Gastrocnemius medialis (tissue), 4 donors: ENCODE measurements at regions not wholly inside any gene's neighbourhood (a gene's known extent, or its start where the extent isn't known, plus 50 kb on each side); places are given as distances from the start of the nearest gene placed in this dataset.

Source experiments
- ATAC-seq, 2 donors: fragments of 150-250 bp; one replicate each; pipeline ENCODE4 v1.9.1; 2016
- DNase-seq, 2 donors: peaks; one replicate each; pipeline ENCODE4 v3.0.0-alpha.2; 2019
- H3K27ac ChIP-seq, 4 donors: fragments of 200-600 bp; sonication (generic); 1 replicate in 1 of 4; 2 replicates in 3 of 4; pipeline ENCODE4 v1.5.1; 2016 to 2018; ENCODE audit warnings: mild to moderate bottlenecking in 2 of 4, moderate library complexity in 1 of 4
- H3K27me3 ChIP-seq, 3 donors: fragments of 200-600 bp; sonication (generic) in 2 of 3; 1 replicate in 1 of 3; 2 replicates in 2 of 3; pipeline versions ENCODE4 v1.5.1 to v1.6.0; 2016 to 2019; ENCODE audit warnings: mild to moderate bottlenecking in 1 of 3, moderate library complexity in 1 of 3
- H3K36me3 ChIP-seq, 2 donors: fragments of 200-600 bp; sonication (generic) in 1 of 2; one replicate each; pipeline ENCODE4 v1.5.1; 2017 to 2018
- H3K4me1 ChIP-seq, 2 donors: fragments of 200-600 bp; sonication (generic) in 1 of 2; one replicate each; pipeline ENCODE4 v1.5.1; 2016 to 2017; ENCODE audit warnings: mild to moderate bottlenecking in 2 of 2
- H3K4me3 ChIP-seq, 4 donors: fragments of 200-600 bp; sonication (generic) in 3 of 4; 1 replicate in 1 of 4; 2 replicates in 3 of 4; pipeline ENCODE4 v1.5.1; 2016 to 2019; ENCODE audit warnings: mild to moderate bottlenecking in 2 of 4
- H3K9me3 ChIP-seq, 3 donors: fragments of 200-600 bp; sonication (generic) in 2 of 3; 1 replicate in 1 of 3; 2 replicates in 2 of 3; pipeline ENCODE4 v1.5.1; 2016 to 2019
- CTCF ChIP-seq, 5 experiments: fragments of 450-650 bp in 3 of 5; fragments of 200-600 bp in 2 of 5; sonication (generic) in 2 of 5; IDR thresholded peaks in 4 of 5; conservative IDR thresholded peaks in 1 of 5; 1 replicate in 4 of 5; 2 replicates in 1 of 5; pipeline ENCODE4 v1.5.1; 2016 to 2019; ENCODE audit warnings: antibody characterized with exemption in 5 of 5, mild to moderate bottlenecking in 3 of 5, moderate library complexity in 3 of 5
- POLR2A ChIP-seq, 2 donors: fragments of 450-650 bp; IDR thresholded peaks; one replicate each; pipeline ENCODE4 v1.6.1; 2017; ENCODE audit warnings: antibody characterized with exemption in 2 of 2, mild to moderate bottlenecking in 2 of 2, moderate library complexity in 2 of 2
- in situ Hi-C, 4 donors: fragments of 200-750 bp; cut with MboI; loops; one replicate each; pipeline versions ENCODE4 v1.15.0 to v1.8.0; 2017; ENCODE audit warnings: low sequenced_read_pairs in 4 of 4
- intact Hi-C: fragments of 100-400 bp; cut with DNase I; formaldehyde crosslinking; loops from one replicate; pipeline ENCODE4 v1.15.1; 2023; ENCODE audit warnings: low total_unique reads

- ATAC-seq = no peak
- Histone ChIP-seq H3K4me1 (no peaks in the 10 kb centered on the region), H3K4me3 (no peak overlapping the region), H3K27me3 (no peaks in the 10 kb centered on the region), H3K9me3 (no peaks in the 10 kb centered on the region), H3K27ac (no peak overlapping the region), H3K36me3 (no peaks in the 10 kb centered on the region)
- in situ Hi-C loops (no loop called here), intact Hi-C loops (no loop called here)
- TF ChIP-seq CTCF (IDR thresholded peaks at IDR 0.05 in 4 of 5, conservative IDR thresholded peaks at IDR 0.05 in 1 of 5) = no peak
- no peak for TF ChIP-seq POLR2A (IDR thresholded peaks at IDR 0.05)
- DNase-seq = no peak
Measured at GRCh38 chr17:71878998-71879397, 241.8 kb upstream of the SOX9 start.

DNA sequence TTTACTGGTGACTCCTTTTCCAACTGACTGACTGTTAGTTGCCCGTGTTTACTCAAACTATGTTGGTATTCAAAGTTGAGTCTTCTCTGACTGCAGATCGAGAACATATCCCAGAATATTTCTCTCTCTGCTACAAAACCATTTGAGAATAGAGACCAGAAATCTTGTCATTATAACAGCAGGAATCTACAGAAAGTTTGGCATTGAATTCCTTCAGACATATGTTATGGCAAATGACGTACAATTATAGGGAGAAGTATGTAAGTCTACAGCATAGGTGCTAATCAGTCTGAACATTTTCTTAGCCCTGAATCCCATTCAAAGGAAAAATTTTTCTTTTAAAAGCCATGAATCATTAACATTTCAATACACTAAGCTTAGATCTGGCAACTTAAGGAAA, 239.8 kb upstream of the SOX9 start:
- H3K27ac ChIP-seq = no peak overlapping the region
- H3K4me3 ChIP-seq = no peak overlapping the region
- no peak for DNase-seq
- in situ Hi-C loops = no loop called here
- ATAC-seq = no peak
- H3K27me3 ChIP-seq = no peaks in the 10 kb centered on the region
- TF ChIP-seq POLR2A (IDR thresholded peaks at IDR 0.05) (no peak), CTCF (IDR thresholded peaks at IDR 0.05 in 4 of 5, conservative IDR thresholded peaks at IDR 0.05 in 1 of 5) (no peak)
- no peaks in the 10 kb centered on the region for H3K4me1 ChIP-seq
- intact Hi-C loops = no loop called here
- no peaks in the 10 kb centered on the region for H3K9me3 ChIP-seq
- H3K36me3 ChIP-seq = no peaks in the 10 kb centered on the region

- no peak for ATAC-seq
- DNase-seq = no peak
- H3K27me3 ChIP-seq = no peaks in the 10 kb centered on the region
- TF ChIP-seq POLR2A (IDR thresholded peaks at IDR 0.05) (no peak), CTCF (IDR thresholded peaks at IDR 0.05 in 4 of 5, conservative IDR thresholded peaks at IDR 0.05 in 1 of 5) (no peak)
- in situ Hi-C loops = no loop called here
- no peaks in the 10 kb centered on the region for H3K9me3 ChIP-seq
- no peak overlapping the region for H3K4me3 ChIP-seq
- H3K27ac ChIP-seq = no peak overlapping the region
- H3K4me1 ChIP-seq = no peaks in the 10 kb centered on the region
- H3K36me3 ChIP-seq = no peaks in the 10 kb centered on the region
- intact Hi-C loops = no loop called here
Measured at GRCh38 chr17:71881581-71881980, 239.2 kb upstream of the SOX9 start.

DNA sequence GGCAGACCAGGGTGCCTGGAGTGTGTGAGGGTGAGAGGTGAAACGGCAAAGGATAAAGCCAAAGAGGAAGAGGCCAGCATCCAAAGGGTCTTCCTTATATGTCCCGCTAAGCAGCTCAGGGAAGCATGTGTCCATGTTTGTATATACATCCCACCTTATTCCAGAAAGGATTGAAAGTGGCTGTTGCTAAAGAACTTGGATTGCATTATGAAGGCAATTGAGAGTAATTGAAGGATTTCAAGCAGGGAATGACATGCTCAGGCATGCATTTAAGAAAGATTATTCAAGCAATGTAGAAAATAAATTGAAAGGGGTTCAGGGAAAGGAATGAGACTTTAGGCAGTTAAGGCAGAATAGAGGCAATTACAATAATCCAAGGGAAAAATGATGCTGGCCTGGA, 237.6 kb upstream of the SOX9 start:
- TF ChIP-seq POLR2A (IDR thresholded peaks at IDR 0.05) (no peak), CTCF (IDR thresholded peaks at IDR 0.05 in 4 of 5, conservative IDR thresholded peaks at IDR 0.05 in 1 of 5) (no peak)
- in situ Hi-C loops = no loop called here
- no peak for DNase-seq
- Histone ChIP-seq H3K4me3 (no peak overlapping the region), H3K36me3 (no peaks in the 10 kb centered on the region), H3K27me3 (no peaks in the 10 kb centered on the region), H3K27ac (no peak overlapping the region), H3K9me3 (no peaks in the 10 kb centered on the region), H3K4me1 (no peaks in the 10 kb centered on the region)
- intact Hi-C loops = no loop called here
- no peak for ATAC-seq

DNA sequence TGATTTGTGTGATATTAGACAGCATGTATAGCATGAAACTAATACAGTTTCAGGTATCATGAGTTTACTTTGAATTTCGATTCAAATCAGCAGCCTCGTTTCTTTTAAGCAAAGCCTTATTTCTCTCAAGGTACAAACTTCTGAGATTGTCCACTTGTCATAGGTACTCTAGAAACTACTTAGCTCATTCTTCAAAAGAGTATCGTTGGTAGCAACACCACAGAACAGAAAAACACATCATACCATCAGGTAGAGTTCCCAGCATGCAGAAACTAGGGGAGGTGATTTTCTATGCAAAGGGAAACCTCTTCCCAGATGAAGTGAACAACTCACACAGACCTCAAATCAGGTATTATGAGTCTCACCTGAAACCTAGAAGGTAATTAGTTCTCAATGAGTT, 237.0 kb upstream of the SOX9 start:
- H3K4me1 ChIP-seq = no peaks in the 10 kb centered on the region
- DNase-seq (no peak), ATAC-seq (no peak)
- no peak overlapping the region for H3K4me3 ChIP-seq
- H3K9me3 ChIP-seq = no peaks in the 10 kb centered on the region
- TF ChIP-seq POLR2A (IDR thresholded peaks at IDR 0.05) (no peak), CTCF (IDR thresholded peaks at IDR 0.05 in 4 of 5, conservative IDR thresholded peaks at IDR 0.05 in 1 of 5) (no peak)
- no peak overlapping the region for H3K27ac ChIP-seq
- intact Hi-C loops (no loop called here), in situ Hi-C loops (no loop called here)
- H3K27me3 ChIP-seq = no peaks in the 10 kb centered on the region
- H3K36me3 ChIP-seq = no peaks in the 10 kb centered on the region
